ENCODE measurements at regions not wholly inside any gene's neighbourhood (a gene's known extent, or its start where the extent isn't known, plus 50 kb on each side); places are given as distances from the start of the nearest gene placed in this dataset.

DNA sequence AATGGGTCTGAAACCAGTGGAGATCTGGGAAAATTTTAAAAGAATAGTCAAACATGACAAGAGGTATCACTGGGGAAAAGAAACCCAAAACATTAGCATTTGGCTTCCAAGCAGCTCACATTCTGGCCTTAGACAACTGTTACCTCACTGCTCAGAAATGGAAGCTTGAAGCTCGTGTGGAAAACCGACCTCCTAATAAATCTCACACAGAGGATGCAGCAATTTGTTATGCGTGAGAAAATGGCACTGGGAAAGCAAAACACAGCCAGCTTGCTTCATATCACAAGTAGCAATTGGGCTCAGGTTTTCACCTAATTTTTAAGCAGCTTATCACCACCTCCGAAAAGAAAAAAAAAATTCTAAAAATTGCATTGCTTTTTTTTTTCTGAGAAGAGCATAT is 103.3 kb upstream of the TAS2R1 start:
- TF ChIP-seq ZSCAN29 (CRISPR knock-in tag; conservative IDR thresholded peaks at IDR 0.05) (no peak), MEF2D (CRISPR knock-in tag; IDR thresholded peaks at IDR 0.05) (no peak), MED13 (CRISPR knock-in tag; IDR thresholded peaks at IDR 0.05) (no peak), ESRRA (CRISPR knock-in tag; IDR thresholded peaks at IDR 0.05; ENCODE audit: low read depth) (no peak), JUN (CRISPR knock-in tag; IDR thresholded peaks at IDR 0.05) (no peak)
- TF ChIP-seq, protein P1, sequence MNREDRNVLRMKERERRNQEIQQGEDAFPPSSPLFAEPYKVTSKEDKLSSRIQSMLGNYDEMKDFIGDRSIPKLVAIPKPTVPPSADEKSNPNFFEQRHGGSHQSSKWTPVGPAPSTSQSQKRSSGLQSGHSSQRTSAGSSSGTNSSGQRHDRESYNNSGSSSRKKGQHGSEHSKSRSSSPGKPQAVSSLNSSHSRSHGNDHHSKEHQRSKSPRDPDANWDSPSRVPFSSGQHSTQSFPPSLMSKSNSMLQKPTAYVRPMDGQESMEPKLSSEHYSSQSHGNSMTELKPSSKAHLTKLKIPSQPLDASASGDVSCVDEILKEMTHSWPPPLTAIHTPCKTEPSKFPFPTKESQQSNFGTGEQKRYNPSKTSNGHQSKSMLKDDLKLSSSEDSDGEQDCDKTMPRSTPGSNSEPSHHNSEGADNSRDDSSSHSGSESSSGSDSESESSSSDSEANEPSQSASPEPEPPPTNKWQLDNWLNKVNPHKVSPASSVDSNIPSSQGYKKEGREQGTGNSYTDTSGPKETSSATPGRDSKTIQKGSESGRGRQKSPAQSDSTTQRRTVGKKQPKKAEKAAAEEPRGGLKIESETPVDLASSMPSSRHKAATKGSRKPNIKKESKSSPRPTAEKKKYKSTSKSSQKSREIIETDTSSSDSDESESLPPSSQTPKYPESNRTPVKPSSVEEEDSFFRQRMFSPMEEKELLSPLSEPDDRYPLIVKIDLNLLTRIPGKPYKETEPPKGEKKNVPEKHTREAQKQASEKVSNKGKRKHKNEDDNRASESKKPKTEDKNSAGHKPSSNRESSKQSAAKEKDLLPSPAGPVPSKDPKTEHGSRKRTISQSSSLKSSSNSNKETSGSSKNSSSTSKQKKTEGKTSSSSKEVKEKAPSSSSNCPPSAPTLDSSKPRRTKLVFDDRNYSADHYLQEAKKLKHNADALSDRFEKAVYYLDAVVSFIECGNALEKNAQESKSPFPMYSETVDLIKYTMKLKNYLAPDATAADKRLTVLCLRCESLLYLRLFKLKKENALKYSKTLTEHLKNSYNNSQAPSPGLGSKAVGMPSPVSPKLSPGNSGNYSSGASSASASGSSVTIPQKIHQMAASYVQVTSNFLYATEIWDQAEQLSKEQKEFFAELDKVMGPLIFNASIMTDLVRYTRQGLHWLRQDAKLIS (CRISPR knock-in tag; IDR thresholded peaks at IDR 0.05) = no peak
- Histone ChIP-seq H3K9me3 (ENCODE audit: low read length) (no peaks in the 10 kb centered on the region), H3K9ac (ENCODE audit: insufficient read depth, low read depth, low read length) (no peak overlapping the region), H3K4me1 (ENCODE audit: insufficient read depth, low read length) (no peaks in the 10 kb centered on the region), H3K4me3 (replicated peaks in 1 of 3; ENCODE audit: insufficient read depth in 1 of 3, low read depth in 2 of 3, low read length in 3 of 3) (no peak overlapping the region), H2AFZ (ENCODE audit: low read length) (no peak overlapping the region), H3K4me2 (ENCODE audit: low read depth, low read length) (no peak overlapping the region), H3K79me2 (ENCODE audit: insufficient read depth, low read length) (no peaks in the 10 kb centered on the region), H3K27me3 (ENCODE audit: control insufficient read depth in 1 of 2, insufficient read depth in 2 of 2, low read length in 2 of 2) (no peaks in the 10 kb centered on the region; a peak in 1 of 5 replicates), H3K36me3 (replicated peaks in 1 of 2; ENCODE audit: control insufficient read depth in 1 of 2, insufficient read depth in 2 of 2, low read length in 2 of 2) (no peaks in the 10 kb centered on the region), H4K20me1 (ENCODE audit: insufficient read depth, low read length) (no peaks in the 10 kb centered on the region), H3K27ac (ENCODE audit: extremely low read length, insufficient read depth, low read length) (no peak overlapping the region)
- ChIA-PET CTCF (ENCODE audit: low intra/inter-chr PET ratio, low total read pairs) (no interaction called here), POLR2A (no interaction called here)
- ATAC-seq = no peak
- WGBS (ENCODE audit: low lambda C conversion rate) = 4% methylated on average over 4 of the region's 4 CpGs
- intact Hi-C loops (cut with micrococcal nuclease; ENCODE audit: unreplicated experiment) (no loop called here), in situ Hi-C loops (cut with HindIII; ENCODE audit: extremely low pct_ligation_motif_present, low pct_unique_long_range_greater_than_20kb) (no loop called here)
- no peak for DNase-seq (ENCODE audit: low spot score)
- BruUV-seq (replicated peaks) = no TSS peak
- no peak for FAIRE-seq

DNA sequence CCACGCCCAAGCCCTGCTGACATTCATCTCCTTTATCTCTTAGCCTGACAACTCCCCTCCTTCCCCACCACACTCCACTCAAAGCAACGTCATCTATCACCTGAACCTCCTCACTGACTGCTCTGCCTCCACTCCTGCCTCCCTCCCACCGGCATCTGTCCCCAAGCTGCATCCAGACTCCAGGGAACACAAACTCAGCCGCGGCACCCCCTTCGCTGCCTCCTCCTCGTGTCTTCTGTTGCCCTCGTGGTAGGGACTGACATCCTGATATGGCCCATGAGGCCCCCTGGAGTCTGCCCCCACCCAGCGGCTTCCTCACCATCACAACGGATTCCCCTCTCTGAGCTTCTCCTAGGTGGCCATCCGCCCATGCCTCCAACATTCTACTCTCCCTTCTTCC is 101.0 kb upstream of the TAS2R1 start:
- BruUV-seq (replicated peaks) = no TSS peak
- Histone ChIP-seq H3K27ac (ENCODE audit: extremely low read length, insufficient read depth, low read length) (no peak overlapping the region), H3K9me3 (ENCODE audit: low read length) (no peaks in the 10 kb centered on the region), H3K4me3 (replicated peaks in 1 of 3; ENCODE audit: insufficient read depth in 1 of 3, low read depth in 2 of 3, low read length in 3 of 3) (no peak overlapping the region), H4K20me1 (ENCODE audit: insufficient read depth, low read length) (no peaks in the 10 kb centered on the region), H3K9ac (ENCODE audit: insufficient read depth, low read depth, low read length) (no peak overlapping the region), H3K4me1 (ENCODE audit: insufficient read depth, low read length) (no peaks in the 10 kb centered on the region), H3K27me3 (ENCODE audit: control insufficient read depth in 1 of 2, insufficient read depth in 2 of 2, low read length in 2 of 2) (no peaks in the 10 kb centered on the region; a peak in 1 of 5 replicates), H3K36me3 (replicated peaks in 1 of 2; ENCODE audit: control insufficient read depth in 1 of 2, insufficient read depth in 2 of 2, low read length in 2 of 2) (no peaks in the 10 kb centered on the region), H2AFZ (ENCODE audit: low read length) (no peak overlapping the region), H3K79me2 (ENCODE audit: insufficient read depth, low read length) (no peaks in the 10 kb centered on the region), H3K4me2 (ENCODE audit: low read depth, low read length) (no peak overlapping the region)
- ATAC-seq (no peak), DNase-seq (ENCODE audit: low spot score) (no peak), FAIRE-seq (no peak)
- intact Hi-C loops (cut with micrococcal nuclease; ENCODE audit: unreplicated experiment) = no loop called here
- WGBS (ENCODE audit: low lambda C conversion rate) = 22% methylated on average over 11 of the region's 11 CpGs
- CTCF ChIA-PET (ENCODE audit: low intra/inter-chr PET ratio, low total read pairs) = no interaction called here
- POLR2A ChIA-PET = no interaction called here
- in situ Hi-C loops (cut with HindIII; ENCODE audit: extremely low pct_ligation_motif_present, low pct_unique_long_range_greater_than_20kb) = no loop called here
- TF ChIP-seq ZNF614 (CRISPR knock-in tag; IDR thresholded peaks at IDR 0.05; ENCODE audit: borderline replicate concordance) = no peak
- TF ChIP-seq, protein P2, sequence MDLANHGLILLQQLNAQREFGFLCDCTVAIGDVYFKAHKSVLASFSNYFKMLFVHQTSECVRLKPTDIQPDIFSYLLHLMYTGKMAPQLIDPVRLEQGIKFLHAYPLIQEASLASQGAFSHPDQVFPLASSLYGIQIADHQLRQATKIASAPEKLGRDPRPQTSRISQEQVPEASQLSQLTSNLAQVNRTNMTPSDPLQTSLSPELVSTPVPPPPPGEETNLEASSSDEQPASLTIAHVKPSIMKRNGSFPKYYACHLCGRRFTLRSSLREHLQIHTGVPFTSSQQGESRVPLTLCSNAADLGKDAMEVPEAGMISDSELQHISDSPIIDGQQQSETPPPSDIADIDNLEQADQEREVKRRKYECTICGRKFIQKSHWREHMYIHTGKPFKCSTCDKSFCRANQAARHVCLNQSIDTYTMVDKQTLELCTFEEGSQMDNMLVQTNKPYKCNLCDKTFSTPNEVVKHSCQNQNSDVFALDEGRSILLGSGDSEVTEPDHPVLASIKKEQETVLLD (CRISPR knock-in tag; IDR thresholded peaks at IDR 0.05; ENCODE audit: low read depth) = no peak
- TF ChIP-seq, protein P3, sequence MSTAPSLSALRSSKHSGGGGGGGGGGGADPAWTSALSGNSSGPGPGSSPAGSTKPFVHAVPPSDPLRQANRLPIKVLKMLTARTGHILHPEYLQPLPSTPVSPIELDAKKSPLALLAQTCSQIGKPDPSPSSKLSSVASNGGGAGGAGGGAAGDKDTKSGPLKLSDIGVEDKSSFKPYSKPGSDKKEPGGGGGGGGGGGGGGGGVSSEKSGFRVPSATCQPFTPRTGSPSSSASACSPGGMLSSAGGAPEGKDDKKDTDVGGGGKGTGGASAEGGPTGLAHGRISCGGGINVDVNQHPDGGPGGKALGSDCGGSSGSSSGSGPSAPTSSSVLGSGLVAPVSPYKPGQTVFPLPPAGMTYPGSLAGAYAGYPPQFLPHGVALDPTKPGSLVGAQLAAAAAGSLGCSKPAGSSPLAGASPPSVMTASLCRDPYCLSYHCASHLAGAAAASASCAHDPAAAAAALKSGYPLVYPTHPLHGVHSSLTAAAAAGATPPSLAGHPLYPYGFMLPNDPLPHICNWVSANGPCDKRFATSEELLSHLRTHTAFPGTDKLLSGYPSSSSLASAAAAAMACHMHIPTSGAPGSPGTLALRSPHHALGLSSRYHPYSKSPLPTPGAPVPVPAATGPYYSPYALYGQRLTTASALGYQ (CRISPR knock-in tag; IDR thresholded peaks at IDR 0.05) = no peak
- no peak for TF ChIP-seq JARID2 (CRISPR knock-in tag; IDR thresholded peaks at IDR 0.05; ENCODE audit: insufficient replicate concordance)
- TF ChIP-seq, protein P4, sequence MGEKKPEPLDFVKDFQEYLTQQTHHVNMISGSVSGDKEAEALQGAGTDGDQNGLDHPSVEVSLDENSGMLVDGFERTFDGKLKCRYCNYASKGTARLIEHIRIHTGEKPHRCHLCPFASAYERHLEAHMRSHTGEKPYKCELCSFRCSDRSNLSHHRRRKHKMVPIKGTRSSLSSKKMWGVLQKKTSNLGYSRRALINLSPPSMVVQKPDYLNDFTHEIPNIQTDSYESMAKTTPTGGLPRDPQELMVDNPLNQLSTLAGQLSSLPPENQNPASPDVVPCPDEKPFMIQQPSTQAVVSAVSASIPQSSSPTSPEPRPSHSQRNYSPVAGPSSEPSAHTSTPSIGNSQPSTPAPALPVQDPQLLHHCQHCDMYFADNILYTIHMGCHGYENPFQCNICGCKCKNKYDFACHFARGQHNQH (CRISPR knock-in tag; IDR thresholded peaks at IDR 0.05) = no peak
